ENCODE measurements at regions not wholly inside any gene's neighbourhood (a gene's known extent, or its start where the extent isn't known, plus 50 kb on each side); places are given as distances from the start of the nearest gene placed in this dataset.

DNA sequence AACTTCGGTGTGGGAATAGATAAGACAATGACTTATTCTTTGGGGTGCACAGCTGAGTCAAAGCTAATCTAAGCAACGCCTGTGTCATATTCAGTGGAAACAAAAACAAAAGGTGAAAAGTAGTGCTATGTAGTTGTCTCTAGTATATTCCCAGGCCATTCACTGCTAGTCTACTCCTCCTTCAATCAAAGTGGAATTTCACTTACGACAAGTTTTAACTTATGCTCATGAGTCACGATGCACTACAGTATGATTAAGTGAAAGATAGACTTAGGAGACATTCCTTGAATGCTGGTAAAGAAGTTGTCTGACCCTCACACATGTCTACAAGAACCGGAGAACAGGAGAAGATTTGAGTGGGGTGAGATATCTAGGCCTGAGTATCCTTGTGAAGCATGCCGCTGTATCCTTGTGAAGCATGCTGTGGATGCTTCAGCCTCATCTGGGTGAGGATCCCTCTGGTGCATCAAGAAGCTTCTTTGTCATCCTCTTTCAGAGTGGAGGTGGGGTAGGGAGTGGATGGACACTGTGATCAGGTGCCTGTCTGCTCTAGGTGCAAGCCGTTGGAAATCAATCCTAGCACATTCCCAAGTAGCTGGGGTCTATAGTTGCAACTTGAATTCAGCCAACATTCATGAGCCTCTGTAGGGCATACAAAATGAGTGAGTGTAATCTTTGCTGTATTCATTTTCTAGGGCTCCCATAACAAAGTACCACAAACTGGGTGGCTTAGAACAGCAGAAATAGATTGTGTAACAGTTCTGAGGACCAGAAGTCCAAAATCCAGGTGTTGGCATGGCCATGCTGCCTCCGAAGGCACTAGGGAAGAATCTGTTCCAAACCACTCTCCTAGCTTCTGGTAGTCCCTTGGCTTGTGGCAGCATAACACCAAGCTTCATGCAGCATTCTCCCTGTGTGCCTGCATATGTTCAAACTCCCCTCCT is 173.5 kb upstream of the FN1 start:
- Histone ChIP-seq H3K27me3 (ENCODE audit: control insufficient read depth, insufficient read depth, low read length) (no peaks in the 10 kb centered on the region), H3K4me3 (ENCODE audit: low read length) (no peak overlapping the region), H3K36me3 (ENCODE audit: control insufficient read depth, insufficient read depth, low read length) (no peaks in the 10 kb centered on the region), H3K9me3 (replicated peaks; ENCODE audit: control insufficient read depth, low read depth, low read length) (no peaks in the 10 kb centered on the region), H3K27ac (ENCODE audit: low read length) (no peak overlapping the region), H3K4me1 (ENCODE audit: control insufficient read depth, insufficient read depth, low read length) (no peaks in the 10 kb centered on the region)
- WGBS (ENCODE audit: insufficient coverage): 93% methylated on average over 2 of the region's 8 CpGs
- no peak for DNase-seq

DNA sequence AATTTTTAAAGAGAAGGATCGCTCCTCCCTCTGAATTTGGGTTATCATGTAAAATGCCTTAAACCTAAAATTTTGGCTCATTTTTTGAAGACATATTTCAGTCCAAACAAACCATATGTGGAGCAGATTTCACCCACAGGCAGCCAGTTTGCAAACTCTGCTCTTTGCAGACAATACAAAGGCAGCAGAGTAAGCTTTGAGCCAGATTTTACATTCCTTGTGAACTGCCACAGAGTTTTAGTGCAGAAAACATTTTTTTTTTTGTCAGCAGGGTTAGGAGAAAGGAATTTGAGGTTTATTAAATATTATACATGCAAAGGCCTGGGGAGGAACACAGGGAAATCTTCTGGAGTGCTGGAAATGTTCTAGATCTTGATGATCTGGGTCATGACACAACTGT is 171.9 kb upstream of the FN1 start:
- Histone ChIP-seq H3K9me3 (replicated peaks; ENCODE audit: control insufficient read depth, low read depth, low read length) (no peaks in the 10 kb centered on the region), H3K4me1 (ENCODE audit: control insufficient read depth, insufficient read depth, low read length) (no peaks in the 10 kb centered on the region), H3K27ac (ENCODE audit: low read length) (no peak overlapping the region), H3K36me3 (ENCODE audit: control insufficient read depth, insufficient read depth, low read length) (no peaks in the 10 kb centered on the region), H3K4me3 (ENCODE audit: low read length) (no peak overlapping the region), H3K27me3 (ENCODE audit: control insufficient read depth, insufficient read depth, low read length) (no peaks in the 10 kb centered on the region)
- no CpG with 5 or more reads among the region's 1 CpG for WGBS (ENCODE audit: insufficient coverage)
- DNase-seq: peak; percentile 54

DNA sequence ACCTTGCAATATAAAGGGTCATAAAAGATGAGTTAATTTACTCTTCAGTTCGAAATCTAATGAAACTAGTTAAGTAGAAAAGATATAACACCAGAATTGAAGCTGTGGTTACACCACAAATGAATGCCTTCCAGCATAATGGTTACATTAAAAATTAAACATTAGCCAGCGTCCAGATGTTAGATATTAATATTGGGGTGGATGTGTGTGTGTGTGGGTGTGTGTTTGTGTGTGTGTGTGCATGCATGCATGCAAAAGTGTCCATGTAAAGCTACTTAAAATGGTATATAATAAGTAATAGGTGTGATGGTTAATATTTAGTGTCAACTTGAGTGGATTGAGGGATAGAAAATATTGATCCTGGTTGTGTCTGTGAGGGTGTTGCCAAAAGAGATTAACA is 170.4 kb upstream of the FN1 start:
- no peaks in the 10 kb centered on the region for H3K36me3 ChIP-seq (ENCODE audit: control insufficient read depth, insufficient read depth, low read length)
- no peak overlapping the region for H3K4me3 ChIP-seq (ENCODE audit: low read length)
- no peak overlapping the region for H3K27ac ChIP-seq (ENCODE audit: low read length)
- no peak for DNase-seq
- H3K27me3 ChIP-seq (ENCODE audit: control insufficient read depth, insufficient read depth, low read length): no peaks in the 10 kb centered on the region
- no peaks in the 10 kb centered on the region for H3K9me3 ChIP-seq (replicated peaks; ENCODE audit: control insufficient read depth, low read depth, low read length)
- WGBS (ENCODE audit: insufficient coverage): no CpG with 5 or more reads among the region's 2 CpGs
- no peaks in the 10 kb centered on the region for H3K4me1 ChIP-seq (ENCODE audit: control insufficient read depth, insufficient read depth, low read length)

DNA sequence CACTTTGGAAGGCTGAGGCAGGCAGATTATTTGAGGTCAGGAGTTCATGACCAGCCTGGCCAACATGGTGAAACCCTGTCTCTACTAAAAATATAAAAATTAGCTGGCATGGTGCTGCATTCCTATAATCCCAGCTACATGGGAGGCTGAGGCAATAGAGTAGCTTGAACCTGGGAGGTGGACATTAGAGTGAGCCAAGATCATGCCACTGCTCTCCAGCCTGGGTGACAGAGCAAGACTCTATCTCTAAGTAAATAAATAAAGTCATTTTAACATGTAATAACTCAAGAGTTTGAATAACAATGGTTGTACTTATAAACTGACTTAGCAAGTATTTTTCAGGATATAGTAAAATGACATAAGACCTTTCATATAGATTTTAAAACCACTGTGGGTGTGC is 169.3 kb upstream of the FN1 start:
- Histone ChIP-seq H3K4me3 (ENCODE audit: low read length) (no peak overlapping the region), H3K27me3 (ENCODE audit: control insufficient read depth, insufficient read depth, low read length) (no peaks in the 10 kb centered on the region), H3K36me3 (ENCODE audit: control insufficient read depth, insufficient read depth, low read length) (no peaks in the 10 kb centered on the region), H3K4me1 (ENCODE audit: control insufficient read depth, insufficient read depth, low read length) (no peaks in the 10 kb centered on the region), H3K9me3 (replicated peaks; ENCODE audit: control insufficient read depth, low read depth, low read length) (no peaks in the 10 kb centered on the region), H3K27ac (ENCODE audit: low read length) (no peak overlapping the region)
- no peak for DNase-seq

DNA sequence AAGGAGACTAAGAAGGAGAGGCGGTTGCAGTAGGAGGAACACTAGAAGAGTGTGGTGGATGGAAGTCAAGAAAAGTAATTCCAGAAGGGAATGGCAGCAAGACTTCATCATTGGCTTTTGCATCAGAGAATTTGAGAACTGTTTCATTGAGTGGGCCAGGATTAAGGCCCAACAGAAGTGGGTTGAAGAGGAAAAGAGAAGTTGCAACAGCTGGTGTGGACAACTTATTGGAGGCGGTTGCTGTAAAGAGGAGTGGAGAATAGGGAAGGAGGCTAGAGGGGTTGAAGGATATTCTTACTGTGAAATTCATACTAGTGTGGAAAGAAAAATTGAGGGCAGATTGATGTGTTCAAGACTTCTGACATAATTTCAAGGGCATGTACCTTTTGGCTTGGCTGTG is 168.7 kb upstream of the FN1 start:
- 91% methylated on average over 2 of the region's 2 CpGs for WGBS (ENCODE audit: insufficient coverage)
- no peaks in the 10 kb centered on the region for H3K4me1 ChIP-seq (ENCODE audit: control insufficient read depth, insufficient read depth, low read length)
- H3K9me3 ChIP-seq (replicated peaks; ENCODE audit: control insufficient read depth, low read depth, low read length): no peaks in the 10 kb centered on the region
- no peaks in the 10 kb centered on the region for H3K27me3 ChIP-seq (ENCODE audit: control insufficient read depth, insufficient read depth, low read length)
- DNase-seq: no peak
- no peak overlapping the region for H3K4me3 ChIP-seq (ENCODE audit: low read length)
- H3K36me3 ChIP-seq (ENCODE audit: control insufficient read depth, insufficient read depth, low read length): no peaks in the 10 kb centered on the region
- no peak overlapping the region for H3K27ac ChIP-seq (ENCODE audit: low read length)

DNA sequence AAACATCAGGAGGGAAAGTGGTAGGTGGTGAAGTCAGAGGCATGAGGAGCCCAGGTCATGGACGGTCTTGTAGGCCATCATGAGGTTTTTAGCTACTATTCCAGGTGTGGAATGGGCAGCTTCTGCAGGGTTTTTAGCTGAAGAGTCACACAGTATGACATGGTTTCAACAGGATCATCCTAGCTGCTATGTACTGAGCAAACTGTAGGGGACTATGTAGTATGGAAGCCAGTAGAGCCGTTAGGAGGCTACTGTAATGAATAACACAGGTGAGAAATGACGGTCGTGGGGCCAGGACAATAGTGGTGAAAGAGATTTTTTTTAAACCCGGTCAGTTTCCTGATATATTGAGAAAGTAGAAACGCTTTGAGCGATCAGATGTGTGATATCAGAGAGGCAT is 167.6 kb upstream of the FN1 start:
- Histone ChIP-seq H3K36me3 (ENCODE audit: control insufficient read depth, insufficient read depth, low read length) (no peaks in the 10 kb centered on the region), H3K27me3 (ENCODE audit: control insufficient read depth, insufficient read depth, low read length) (no peaks in the 10 kb centered on the region), H3K9me3 (replicated peaks; ENCODE audit: control insufficient read depth, low read depth, low read length) (no peaks in the 10 kb centered on the region), H3K27ac (ENCODE audit: low read length) (no peak overlapping the region), H3K4me3 (ENCODE audit: low read length) (no peak overlapping the region), H3K4me1 (ENCODE audit: control insufficient read depth, insufficient read depth, low read length) (no peaks in the 10 kb centered on the region)
- no peak for DNase-seq
- 94% methylated on average over 7 of the region's 7 CpGs for WGBS (ENCODE audit: insufficient coverage)

DNA sequence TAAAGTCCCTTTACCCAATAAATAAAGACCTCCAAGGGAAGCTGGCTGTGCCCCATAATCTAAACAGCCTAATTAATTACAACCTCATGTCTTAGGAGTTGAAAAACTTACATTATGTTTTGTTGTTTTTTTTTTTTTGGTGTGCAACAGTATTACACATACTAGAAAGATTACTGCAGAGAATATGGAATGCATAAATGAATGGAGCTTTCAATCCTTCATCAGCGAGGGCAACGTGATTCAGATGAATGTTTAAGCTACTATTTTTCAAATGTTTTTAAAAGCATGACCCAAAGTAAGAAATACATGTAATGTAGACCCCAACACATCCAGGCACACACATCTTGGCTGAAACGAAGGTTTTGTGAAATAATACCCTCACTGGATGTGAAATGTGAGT is 167.1 kb upstream of the FN1 start:
- Histone ChIP-seq H3K27ac (ENCODE audit: low read length) (no peak overlapping the region), H3K27me3 (ENCODE audit: control insufficient read depth, insufficient read depth, low read length) (no peaks in the 10 kb centered on the region), H3K4me1 (ENCODE audit: control insufficient read depth, insufficient read depth, low read length) (no peaks in the 10 kb centered on the region), H3K9me3 (replicated peaks; ENCODE audit: control insufficient read depth, low read depth, low read length) (no peaks in the 10 kb centered on the region), H3K4me3 (ENCODE audit: low read length) (no peak overlapping the region), H3K36me3 (ENCODE audit: control insufficient read depth, insufficient read depth, low read length) (no peaks in the 10 kb centered on the region)
- DNase-seq: no peak
- WGBS (ENCODE audit: insufficient coverage): 80% methylated on average over 1 of the region's 3 CpGs

DNA sequence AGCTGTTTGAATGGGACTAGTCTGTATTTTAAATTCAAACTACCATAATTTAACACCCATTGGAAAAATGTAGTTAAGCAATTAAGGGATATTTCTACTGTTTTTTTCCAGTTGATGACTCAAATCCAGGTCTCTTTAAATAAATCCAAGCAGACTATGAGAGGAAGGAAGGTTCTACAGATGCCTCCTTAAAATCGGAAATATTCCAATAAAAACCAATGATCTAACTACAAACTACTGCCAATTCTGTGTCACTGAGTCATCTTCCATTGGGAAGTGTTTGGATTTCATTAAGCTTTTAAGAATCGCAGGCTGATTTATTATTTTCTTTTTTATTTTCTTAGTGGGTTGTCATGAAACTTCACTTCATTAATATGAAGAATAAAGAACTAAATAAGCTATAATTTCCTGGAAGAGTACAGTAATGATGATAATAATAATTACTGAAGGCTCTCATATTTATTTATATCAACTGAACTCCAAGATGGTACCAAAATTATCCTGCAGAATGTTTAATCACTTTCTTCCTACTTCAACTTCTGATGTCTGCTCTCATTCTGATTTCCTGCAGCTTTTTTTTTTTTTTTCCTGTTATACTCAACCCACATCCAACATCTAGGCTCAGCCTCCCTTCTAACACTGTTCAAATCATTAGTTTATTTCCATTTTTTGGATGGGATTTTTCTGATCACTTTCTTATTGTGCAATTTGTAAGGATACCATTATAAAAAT is 166.3 kb upstream of the FN1 start:
- Histone ChIP-seq H3K4me1 (ENCODE audit: control insufficient read depth, insufficient read depth, low read length) (no peaks in the 10 kb centered on the region), H3K4me3 (ENCODE audit: low read length) (no peak overlapping the region), H3K36me3 (ENCODE audit: control insufficient read depth, insufficient read depth, low read length) (no peaks in the 10 kb centered on the region), H3K27ac (ENCODE audit: low read length) (no peak overlapping the region), H3K9me3 (replicated peaks; ENCODE audit: control insufficient read depth, low read depth, low read length) (no peaks in the 10 kb centered on the region), H3K27me3 (ENCODE audit: control insufficient read depth, insufficient read depth, low read length) (no peaks in the 10 kb centered on the region)
- peak; percentile 44 for DNase-seq
- no CpG with 5 or more reads among the region's 2 CpGs for WGBS (ENCODE audit: insufficient coverage)

DNA sequence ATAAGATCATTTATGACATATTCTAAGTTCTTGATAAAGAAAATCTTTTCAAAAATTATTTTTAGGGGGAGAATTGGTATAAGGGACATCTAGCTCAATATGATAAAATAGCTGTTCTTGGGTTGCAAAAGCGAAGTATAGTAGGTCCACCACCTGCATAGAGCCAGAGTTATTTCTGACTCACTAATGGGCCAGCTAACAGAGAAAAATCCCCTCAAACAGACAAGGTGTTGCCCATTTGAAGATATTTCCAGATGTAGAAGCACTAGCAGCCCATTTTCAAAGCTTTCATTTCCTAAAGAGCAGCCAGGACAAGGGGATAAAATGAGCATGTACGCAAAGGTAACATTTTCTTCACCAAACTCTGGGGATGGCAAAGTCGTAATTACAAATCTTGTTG is 165.7 kb upstream of the FN1 start:
- no peak for DNase-seq
- H3K27ac ChIP-seq (ENCODE audit: low read length): no peak overlapping the region
- no peaks in the 10 kb centered on the region for H3K4me1 ChIP-seq (ENCODE audit: control insufficient read depth, insufficient read depth, low read length)
- H3K27me3 ChIP-seq (ENCODE audit: control insufficient read depth, insufficient read depth, low read length): no peaks in the 10 kb centered on the region
- 73% methylated on average over 2 of the region's 3 CpGs for WGBS (ENCODE audit: insufficient coverage)
- H3K9me3 ChIP-seq (replicated peaks; ENCODE audit: control insufficient read depth, low read depth, low read length): no peaks in the 10 kb centered on the region
- no peak overlapping the region for H3K4me3 ChIP-seq (ENCODE audit: low read length)
- H3K36me3 ChIP-seq (ENCODE audit: control insufficient read depth, insufficient read depth, low read length): no peaks in the 10 kb centered on the region

DNA sequence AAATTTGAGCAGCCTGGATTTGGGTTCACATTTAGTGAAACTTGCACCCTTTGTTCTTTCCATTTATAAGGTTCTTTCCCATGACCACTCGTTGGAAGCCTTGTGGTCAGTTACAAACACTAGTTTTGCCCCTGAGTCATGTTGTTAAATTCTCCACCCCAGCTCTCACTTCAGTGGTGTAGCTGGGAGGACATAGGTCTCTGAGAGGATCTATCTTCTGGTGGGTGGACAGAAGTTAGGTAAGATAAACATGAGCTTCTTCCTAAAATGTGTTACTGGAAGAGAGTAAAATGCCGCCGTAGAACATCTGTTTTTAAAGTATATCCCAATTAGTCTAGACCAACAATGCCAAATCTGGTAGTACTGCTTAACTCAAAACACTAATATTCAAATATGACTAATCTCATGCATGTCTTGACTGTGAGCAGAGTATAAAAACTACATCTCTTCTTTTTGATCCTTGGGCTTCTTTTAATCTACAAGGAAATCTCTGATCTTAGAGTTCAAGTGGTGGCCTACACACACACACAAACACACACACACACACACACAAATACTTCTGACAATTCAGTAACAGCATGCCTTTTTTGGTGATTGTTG is 162.6 kb upstream of the FN1 start:
- H3K27me3 ChIP-seq (ENCODE audit: control insufficient read depth, insufficient read depth, low read length): no peaks in the 10 kb centered on the region
- no peak for DNase-seq
- H3K36me3 ChIP-seq (ENCODE audit: control insufficient read depth, insufficient read depth, low read length): no peaks in the 10 kb centered on the region
- no peaks in the 10 kb centered on the region for H3K4me1 ChIP-seq (ENCODE audit: control insufficient read depth, insufficient read depth, low read length)
- H3K9me3 ChIP-seq (replicated peaks; ENCODE audit: control insufficient read depth, low read depth, low read length): no peaks in the 10 kb centered on the region
- H3K27ac ChIP-seq (ENCODE audit: low read length): no peak overlapping the region
- WGBS (ENCODE audit: insufficient coverage): no CpG with 5 or more reads among the region's 3 CpGs
- no peak overlapping the region for H3K4me3 ChIP-seq (ENCODE audit: low read length)

All from muscle of leg (tissue), 3 donors.